ENCODE measurements at regions not wholly inside any gene's neighbourhood (a gene's known extent, or its start where the extent isn't known, plus 50 kb on each side); places are given as distances from the start of the nearest gene placed in this dataset.

DNA sequence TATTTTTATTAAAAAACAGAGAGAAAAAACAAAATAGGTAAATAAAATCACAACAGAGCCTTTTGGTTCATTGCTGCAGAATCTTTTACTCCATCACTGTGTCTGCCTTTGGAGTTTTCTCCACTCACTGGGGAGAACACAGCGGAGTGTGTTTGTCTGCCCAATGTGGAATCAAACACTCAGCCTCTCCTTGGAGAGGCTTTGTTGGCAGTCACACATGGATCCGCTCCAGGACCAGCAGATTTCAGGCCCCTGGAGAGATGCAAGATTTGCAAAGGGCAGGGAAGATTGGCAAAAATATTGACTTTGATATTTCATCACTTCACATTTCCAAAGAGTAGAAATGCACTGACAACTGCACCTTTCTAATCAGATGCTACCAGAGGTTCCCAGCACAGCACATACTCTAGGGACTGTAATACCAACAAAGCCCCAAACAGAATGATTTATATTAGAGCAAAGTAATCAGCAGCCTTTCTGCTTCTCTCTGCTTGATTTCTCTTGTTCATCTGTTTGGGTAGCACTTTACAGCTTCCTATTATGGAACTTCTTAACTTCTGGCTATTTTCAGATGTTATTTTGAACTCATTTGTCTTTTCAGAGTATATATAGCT, 1898.8 kb upstream of the PIK3C3 start:
- no peak for DNase-seq (ENCODE audit: extremely low read depth, low read depth, low spot score)

DNA sequence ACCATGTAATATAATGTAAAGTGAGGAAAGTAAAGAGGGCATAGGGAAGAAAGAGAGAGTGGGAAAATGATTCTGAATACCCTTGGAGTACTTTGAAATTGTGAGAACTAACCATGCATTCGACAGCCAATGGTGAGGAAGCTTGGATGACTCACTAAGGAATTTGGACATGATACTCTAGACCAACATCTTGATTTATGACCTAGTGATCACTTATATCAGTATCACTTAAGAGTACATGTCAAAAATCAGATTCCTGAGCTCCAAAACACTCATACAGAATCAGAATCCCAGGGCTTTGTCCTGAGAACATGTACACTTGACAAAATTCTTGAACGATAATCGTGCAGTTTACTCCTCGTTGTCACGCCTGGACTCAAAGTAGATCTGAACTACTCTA, 1899.8 kb upstream of the PIK3C3 start:
- no peak for DNase-seq (ENCODE audit: extremely low read depth, low read depth, low spot score)

DNA sequence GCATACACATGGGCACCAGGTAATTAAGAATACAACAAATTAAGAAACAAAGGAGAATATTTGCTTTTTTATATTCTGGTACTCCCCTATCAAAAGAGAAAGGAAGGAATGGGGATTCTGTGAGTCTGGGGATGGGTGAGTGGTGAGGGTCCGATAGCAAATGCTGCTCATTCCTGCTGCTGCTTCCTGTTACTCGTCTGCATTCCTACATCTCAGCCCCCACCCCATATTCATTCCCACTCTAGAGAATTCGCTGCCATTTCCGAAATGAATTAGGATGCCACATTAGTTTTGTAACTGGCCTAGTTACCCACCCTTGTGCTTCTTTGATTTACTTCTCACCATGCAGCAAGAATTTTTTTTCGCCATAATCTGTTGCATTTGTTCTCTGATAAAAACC, 1905.3 kb upstream of the PIK3C3 start:
- no peak for DNase-seq (ENCODE audit: extremely low read depth, low read depth, low spot score)

DNA sequence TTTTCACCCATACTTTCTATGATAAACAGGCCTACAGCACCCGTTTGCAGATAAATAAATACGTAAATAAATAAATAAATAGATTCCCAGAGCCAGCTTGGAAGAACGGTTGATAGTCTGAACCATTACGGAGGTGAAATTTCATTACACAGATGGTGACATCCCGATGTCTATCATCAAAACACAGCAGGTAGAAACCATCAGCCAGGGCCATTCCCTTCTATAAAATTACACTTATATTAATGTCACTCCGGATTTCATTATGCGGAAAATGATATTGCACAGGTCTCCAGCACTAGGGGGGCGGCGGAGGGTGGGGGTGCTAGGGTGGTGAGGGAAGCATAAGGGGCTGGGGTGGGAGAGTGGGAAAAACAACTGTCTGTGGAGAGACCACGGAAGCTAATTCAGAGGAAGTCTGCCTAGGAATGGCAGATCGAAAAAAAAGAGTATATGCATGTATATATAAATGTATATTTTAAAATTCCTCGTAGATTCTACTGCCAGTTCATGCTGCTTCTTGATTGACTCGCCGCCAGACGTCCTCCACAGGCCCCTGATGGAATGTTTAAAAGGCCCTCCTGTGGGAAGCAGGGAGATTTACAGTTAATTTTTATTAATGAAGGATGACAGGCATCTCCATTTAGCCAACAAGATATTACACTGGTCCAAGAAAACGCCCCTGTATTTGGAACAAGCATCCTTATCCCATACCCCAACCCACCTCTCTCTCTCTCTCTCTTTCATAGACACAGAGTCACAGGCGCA, 1906.0 kb upstream of the PIK3C3 start:
- DNase-seq (ENCODE audit: extremely low read depth, low read depth, low spot score) = no peak

DNA sequence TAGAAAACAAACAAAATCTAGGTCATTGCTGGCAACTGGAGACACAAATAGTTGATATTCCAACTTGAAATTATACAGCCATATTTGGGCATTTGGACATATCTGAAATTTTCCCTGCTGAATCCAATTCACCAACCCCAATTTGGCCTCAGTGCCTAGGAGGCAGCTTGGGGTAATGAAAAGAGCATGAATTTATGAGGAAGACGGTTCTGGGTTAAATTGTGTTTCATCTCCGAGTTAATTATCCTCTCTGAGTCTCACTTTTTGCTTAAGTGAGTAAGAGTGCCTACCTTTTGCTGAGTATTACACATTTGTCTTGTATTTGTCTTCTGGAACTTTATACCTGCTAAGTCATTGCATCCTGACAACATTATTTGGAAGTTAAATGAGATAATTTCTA, 1906.8 kb upstream of the PIK3C3 start:
- no peak for DNase-seq (ENCODE audit: extremely low read depth, low read depth, low spot score)

DNA sequence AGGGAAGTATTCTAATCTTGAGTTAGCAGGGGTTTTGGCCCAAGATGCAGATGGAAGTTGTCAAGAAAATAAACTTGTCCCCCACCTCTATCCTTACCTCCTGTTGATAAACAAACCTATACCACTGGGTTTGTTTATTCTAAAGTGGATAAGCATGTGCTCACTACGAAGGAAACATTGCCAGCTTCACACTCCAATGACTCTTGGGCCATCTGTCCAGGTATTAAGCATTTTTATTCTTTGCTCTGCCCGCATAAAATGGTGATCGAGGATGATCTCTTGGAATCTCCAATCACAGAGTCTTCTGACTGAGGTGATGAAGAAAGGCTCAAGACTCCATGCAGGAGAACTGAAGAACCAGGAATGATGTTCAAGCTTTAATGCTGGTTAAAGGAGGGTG, 1908.4 kb upstream of the PIK3C3 start:
- no peak for DNase-seq (ENCODE audit: extremely low read depth, low read depth, low spot score)

DNA sequence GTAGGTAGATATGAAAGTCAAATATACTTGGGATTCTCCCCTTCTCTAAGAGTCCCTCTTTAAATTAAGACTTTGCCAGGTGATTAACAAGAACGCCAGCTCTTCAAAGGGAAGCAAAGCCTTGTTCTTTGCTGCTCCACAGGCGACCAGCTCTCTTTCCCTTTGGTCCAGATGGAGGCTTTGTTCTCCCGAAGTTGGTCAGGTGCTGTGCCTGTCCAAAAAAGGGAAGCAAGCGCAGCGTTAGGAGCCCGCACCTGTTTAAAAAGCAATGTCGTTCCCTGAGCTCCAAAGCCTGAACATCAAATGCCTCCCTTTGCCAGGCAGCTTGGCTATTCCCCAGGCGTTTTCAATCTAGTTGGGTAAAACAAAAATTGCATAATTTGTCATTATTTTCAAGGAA, 1913.1 kb upstream of the PIK3C3 start:
- DNase-seq (ENCODE audit: extremely low read depth, low read depth, low spot score) = no peak

DNA sequence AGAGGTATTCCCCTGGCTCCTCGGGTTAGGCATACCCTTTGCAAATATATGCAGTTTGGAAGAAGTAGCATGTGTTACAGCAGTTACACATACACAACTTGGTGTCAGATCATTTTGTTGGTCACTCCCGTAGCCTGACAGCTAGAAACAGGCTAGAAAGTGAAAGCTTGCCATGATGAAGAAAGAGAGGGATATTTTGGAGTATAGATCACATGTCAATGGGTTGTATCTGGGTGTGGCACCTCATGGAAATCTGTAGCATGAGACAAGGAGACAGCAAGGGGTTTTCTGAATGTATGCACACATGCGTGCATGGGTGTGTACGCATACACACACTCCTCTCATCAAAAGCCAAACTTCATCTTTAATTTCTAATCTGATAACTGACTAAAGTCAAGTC, 1914.5 kb upstream of the PIK3C3 start:
- no peak for DNase-seq (ENCODE audit: extremely low read depth, low read depth, low spot score)

DNA sequence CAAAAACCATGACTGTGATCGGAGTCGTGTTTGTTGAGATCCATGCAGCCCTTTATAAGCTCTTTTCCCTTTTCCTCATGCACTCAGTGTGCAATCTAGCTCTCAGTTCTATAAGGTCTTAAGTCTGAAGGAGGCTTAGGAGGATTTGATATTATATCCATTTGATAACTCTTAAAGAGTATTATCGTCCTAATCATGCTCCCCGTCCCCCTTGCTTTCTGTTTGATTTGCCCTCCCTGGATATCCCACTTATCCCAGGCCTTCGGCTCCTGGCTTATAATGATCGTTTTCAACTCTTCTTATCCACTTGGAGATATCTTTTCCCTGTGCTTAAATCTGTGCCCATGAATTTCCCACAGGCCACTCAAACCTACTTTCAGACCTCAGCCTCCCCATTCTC, 1917.7 kb upstream of the PIK3C3 start:
- DNase-seq (ENCODE audit: extremely low read depth, low read depth, low spot score) = no peak

DNA sequence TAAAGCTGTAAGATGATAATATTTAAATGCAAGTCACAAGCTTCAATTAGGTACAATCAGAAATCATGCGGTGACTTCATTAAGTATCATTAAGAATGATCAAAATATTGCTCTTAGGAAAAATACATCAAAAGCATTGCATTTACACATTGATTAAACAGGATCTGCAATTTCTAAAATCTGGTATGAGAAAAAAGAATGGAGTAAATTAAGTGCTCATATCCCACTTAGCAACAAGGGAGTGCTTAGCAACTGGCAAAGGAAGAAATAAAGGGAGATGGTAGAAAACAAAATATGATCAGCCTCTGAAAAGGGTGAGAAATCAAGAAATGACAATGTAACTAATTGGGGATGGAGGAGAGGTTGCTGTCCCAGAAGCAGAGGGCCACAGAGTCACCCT, 1918.2 kb upstream of the PIK3C3 start:
- DNase-seq (ENCODE audit: extremely low read depth, low read depth, low spot score) = no peak

DNA sequence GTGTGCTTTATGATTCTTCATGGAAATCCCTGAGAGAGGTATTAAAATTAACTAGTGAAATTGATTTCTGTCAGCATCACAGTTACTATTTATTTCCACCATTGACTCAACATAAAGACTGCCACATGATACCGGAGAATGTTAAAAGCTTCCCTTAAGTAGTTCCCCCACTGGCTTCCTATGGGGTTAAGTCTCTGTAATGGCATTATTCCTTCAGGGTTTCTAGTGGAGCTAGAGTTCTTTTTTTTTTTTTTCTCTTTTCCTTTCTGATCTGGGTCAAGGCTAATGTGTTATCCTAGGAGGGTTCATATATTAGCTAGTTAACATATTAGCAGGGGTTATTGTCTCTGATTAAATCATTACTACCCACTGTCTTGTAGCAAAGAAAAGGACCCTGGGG, 1919.1 kb upstream of the PIK3C3 start:
- no peak for DNase-seq (ENCODE audit: extremely low read depth, low read depth, low spot score)

DNA sequence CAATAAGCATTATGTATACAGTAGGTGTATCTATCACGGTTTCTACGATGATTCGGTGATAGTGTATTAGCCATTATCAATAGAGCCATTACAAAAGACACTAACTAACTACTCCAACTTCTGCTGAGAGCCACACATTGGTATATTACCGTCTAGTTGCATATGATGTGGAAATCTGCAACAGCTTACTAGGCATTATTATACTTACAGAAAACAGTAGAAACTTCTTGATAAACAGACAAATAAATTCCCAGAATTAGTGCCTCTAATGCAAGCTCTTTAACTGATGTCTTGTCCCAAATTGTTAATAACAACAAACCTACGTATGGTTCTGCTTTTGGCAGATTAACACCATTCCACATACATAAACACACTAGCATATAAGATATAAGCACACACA, 1923.0 kb upstream of the PIK3C3 start:
- DNase-seq (ENCODE audit: extremely low read depth, low read depth, low spot score) = no peak

DNA sequence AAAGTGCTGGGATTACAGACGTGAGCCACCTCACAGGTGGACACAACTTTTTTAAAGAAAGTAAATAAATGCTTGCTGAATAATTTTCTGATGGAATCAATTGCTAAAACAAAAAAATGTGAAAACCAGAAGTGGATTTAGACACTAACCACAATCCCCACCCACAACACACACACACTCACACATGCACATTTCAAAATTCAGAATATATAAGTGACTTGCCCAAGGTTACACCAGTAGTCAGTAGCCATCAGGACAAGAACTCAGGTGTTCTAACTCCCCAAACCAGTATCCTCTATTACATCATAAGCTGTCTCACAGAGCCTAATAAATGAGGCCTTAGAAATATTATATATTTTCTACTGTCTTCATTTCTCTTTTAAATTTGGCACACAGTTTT, 1923.6 kb upstream of the PIK3C3 start:
- no peak for DNase-seq (ENCODE audit: extremely low read depth, low read depth, low spot score)

DNA sequence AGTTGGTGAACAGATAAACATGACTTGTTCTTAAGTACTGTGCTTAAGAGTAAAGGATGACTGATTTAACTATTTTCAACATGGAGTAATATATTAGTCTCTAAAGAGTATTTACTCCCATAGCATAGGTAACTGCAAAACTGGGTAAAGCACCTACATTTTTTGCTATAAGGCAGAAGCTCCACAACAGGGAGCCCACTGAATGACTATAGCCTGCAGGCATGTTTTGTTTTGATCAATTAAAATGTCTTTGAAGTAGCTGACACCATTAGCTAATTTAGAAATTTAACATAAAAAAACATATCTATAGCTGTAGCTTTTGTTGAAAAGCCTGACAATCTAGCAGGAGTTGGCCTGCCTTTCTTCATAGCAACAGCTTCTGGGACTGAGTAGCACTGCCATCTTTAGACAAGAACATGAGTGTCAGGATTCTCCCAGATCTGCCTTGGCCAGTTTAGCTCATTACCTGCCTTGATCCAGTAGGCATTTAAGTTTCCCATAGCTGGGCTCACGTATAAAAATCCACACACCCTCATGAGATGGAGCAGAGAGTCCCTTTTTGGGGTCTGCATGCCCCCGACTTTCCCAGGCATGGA, 1935.1 kb upstream of the PIK3C3 start:
- no peak for DNase-seq (ENCODE audit: extremely low read depth, low read depth, low spot score)

DNA sequence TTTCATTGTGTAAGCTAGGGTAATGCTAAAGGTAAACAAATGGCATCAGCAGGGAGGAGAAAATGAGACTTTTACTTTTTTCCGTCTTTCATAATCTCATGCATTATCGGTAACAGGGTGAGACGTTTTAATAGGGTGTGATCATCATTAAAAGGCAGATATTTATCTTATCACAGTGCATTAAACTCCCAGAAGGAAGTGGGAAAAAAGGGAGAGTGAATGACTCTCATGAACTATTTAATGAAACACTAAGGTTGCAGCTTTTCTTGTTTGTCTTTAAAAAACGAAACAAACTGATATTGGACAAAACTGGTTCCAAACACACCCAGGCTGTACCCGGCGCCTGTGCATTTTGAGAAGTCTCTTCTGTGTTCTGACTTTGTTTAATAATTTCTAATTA, 1936.8 kb upstream of the PIK3C3 start:
- DNase-seq (ENCODE audit: extremely low read depth, low read depth, low spot score) = no peak

DNA sequence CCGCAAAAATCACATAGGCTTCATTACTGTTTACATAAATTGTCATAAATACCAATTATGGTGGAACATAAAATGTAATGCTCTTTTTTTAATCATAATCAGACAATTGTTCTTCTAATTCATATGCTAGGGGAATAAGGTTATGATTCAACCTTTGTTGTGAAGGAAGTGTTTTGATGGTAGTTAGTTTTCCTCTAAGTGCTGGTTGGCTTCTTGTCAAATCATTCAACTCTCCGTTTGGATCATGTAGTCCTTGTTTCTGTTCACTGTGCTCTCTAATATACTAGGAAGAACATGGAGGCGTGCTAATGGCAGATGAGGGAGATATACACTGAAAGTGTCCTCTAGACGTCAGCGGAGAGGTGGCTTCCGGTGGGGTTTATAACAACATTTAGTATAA, 1938.0 kb upstream of the PIK3C3 start:
- no peak for DNase-seq (ENCODE audit: extremely low read depth, low read depth, low spot score)

DNA sequence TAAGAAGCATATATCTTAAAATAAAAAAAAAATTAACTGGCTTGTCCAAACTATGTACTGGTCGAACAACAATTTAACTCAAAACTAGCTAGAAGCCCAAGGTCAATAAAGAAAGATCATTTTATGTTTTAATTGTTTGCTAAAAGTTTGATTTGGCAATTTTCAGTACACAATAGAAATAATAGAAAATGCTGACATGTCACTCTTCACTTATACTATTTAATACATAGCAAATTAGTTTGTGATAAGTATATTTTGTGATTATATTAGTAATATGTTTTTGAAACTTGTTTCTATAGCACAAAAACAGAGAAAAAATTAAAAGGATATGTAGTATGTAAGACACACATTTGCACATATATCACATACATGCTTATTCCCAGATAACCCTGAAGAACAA, 1938.6 kb upstream of the PIK3C3 start:
- DNase-seq (ENCODE audit: extremely low read depth, low read depth, low spot score) = no peak

DNA sequence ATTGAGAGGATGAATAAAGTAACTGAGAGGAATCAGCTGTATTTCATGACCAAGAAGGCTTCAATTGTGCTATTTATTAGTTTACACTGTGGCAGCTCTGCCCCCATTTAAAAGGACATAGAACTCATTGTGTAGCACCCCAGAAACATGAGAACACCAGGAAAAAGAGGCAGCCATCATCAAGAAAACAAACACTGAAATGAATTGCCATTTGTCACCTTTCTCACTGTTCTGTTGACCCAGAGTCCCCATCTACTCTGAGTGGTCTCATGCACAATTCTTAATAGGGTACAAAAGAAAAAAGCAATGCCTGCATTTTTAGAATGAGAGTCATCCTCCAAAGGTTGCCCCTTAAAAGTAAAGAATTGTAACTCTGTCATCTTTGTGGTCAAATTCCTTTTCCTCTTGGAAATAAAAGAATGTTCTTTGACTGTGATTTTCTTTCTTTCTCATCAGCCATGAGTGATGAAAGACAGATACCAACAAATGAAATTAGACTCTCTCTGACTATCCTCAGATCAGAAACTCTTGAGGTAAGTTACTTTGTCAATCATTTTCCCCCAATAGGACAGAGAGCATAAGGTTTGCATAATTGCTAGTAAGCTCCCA, 1941.9 kb upstream of the PIK3C3 start:
- no peak for DNase-seq (ENCODE audit: extremely low read depth, low read depth, low spot score)

DNA sequence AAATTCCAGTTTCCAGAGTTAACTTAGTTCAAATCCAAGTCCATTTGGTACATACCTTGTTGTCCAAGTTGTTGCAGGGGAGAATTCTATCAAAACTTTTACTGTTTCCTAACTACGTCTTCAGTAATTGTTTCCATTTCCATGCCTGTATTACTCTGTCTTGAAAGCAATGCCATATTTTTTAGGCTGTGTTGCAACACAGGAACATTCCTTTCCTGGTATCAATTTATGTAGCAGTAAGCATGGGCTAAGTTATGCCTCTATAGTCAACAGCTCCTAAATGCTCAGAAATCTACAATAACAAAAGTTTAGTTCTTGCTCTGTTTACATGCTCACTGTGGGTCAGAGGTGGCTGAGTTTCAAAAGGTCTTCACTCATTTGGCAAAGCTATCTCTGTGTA, 1943.8 kb upstream of the PIK3C3 start:
- no peak for DNase-seq (ENCODE audit: extremely low read depth, low read depth, low spot score)

DNA sequence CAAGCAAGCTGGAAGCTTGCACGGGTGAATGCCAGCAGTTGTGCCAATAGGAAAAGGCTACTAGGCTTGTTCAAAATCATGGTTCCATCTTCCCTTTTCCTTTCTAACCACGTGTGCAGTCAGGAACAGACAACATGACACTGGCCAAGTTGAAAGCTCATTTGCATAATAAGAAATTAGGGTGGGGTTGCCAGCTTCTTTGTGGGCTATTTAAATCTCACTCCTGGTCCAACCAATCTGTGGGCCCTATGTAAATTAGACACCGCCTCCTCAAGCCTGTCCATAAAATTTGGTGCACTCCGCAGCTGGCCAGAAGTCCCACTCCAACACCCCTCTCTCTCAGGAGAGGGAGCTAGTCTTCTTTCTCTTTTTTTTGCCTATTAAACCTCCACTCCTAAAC, 1948.4 kb upstream of the PIK3C3 start:
- DNase-seq (ENCODE audit: extremely low read depth, low read depth, low spot score) = no peak

DNA sequence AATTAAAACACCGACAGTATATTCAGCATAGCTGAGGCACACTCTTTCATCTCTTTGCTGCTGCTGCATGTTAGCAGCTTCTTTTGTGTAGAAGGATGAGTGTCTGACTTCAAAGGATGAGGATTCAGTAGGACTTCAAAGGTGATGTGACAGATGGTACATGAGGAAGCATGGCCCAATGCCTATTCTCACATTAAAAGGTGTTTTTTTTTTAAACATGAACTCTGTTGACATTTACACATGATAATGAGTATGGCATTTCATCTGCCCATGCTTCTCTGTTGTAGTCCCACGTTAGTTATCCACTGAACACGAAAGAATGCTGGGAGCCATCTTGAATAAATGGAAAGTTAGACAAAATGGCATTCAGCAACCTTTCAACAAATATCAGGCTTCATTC, 1950.8 kb upstream of the PIK3C3 start:
- no peak for DNase-seq (ENCODE audit: extremely low read depth, low read depth, low spot score)

DNA sequence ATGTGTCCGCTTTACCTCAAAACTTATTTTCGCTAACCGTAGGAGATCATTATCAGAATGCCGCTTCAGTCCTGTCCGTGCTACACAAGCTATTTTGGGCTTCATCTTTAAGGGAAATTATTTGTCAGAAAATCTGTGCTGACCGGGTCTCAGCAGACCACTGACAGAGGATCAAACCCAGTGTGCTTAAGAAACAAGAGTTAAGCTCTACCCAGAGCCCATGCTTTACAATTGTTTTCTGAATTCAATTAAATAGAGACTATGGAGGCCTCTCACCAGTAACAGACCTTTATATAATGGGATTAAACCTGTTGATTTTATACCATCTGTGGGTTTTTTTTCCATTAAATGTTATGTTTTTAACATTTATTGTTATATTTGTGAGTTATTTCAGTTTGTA, 1956.7 kb upstream of the PIK3C3 start:
- no peak for DNase-seq (ENCODE audit: extremely low read depth, low read depth, low spot score)

Measured in glomerular endothelial cell (primary cell).